ENCODE measurements at regions not wholly inside any gene's neighbourhood (a gene's known extent, or its start where the extent isn't known, plus 50 kb on each side); places are given as distances from the start of the nearest gene placed in this dataset.

DNA sequence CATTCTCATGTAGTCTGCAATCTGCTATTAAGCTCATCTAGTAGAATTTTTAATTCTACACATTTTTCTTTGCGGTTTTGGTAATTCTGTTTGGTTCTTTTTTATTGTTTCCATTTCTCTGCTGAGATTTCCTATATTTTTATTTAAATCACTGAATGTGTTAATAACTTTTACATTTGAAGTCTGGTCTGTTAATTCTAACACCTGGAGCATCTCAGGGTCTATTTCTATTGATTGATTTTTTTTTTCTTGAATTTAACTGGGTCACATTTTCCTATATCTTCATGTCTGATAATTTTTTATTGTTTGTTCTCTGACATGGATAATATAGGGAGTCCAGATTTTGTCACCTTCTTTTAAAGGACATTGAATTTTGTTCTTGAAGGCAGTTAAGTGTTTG lies 163.5 kb downstream of the OPA1 start:
- TF ChIP-seq, protein P1, sequence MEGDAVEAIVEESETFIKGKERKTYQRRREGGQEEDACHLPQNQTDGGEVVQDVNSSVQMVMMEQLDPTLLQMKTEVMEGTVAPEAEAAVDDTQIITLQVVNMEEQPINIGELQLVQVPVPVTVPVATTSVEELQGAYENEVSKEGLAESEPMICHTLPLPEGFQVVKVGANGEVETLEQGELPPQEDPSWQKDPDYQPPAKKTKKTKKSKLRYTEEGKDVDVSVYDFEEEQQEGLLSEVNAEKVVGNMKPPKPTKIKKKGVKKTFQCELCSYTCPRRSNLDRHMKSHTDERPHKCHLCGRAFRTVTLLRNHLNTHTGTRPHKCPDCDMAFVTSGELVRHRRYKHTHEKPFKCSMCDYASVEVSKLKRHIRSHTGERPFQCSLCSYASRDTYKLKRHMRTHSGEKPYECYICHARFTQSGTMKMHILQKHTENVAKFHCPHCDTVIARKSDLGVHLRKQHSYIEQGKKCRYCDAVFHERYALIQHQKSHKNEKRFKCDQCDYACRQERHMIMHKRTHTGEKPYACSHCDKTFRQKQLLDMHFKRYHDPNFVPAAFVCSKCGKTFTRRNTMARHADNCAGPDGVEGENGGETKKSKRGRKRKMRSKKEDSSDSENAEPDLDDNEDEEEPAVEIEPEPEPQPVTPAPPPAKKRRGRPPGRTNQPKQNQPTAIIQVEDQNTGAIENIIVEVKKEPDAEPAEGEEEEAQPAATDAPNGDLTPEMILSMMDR (IDR thresholded peaks at IDR 0.05) = no peak
- no peak for TF ChIP-seq POLR2A (IDR thresholded peaks at IDR 0.05)

All from esophagus squamous epithelium (tissue), 4 donors.